Caco-2 (cell line): ENCODE measurements at regions not wholly inside any gene's neighbourhood (a gene's known extent, or its start where the extent isn't known, plus 50 kb on each side); places are given as distances from the start of the nearest gene placed in this dataset.

Source experiments
- BruUV-seq: library from RNA; stranded (reverse); fragments of 400-500 nt; replicated peaks from 2 replicates; lab custom pipeline; 2021; lab: Mats Ljungman, UMichigan
- CTCF ChIA-PET: fragments of 300-600 bp; sonication (Branson Sonifier 250); formaldehyde crosslinking; loops from one replicate; lab custom pipeline; 2022; ENCODE audit warnings: antibody characterized with exemption; lab: Charles Lee
- POLR2A ChIA-PET: fragments of 300-600 bp; sonication (Branson Sonifier 250); formaldehyde crosslinking; loops from one replicate; lab custom pipeline; 2022; ENCODE audit warnings: antibody characterized with exemption; lab: Charles Lee
- DNase-seq, 2 experiments: peaks; one replicate each; pipeline versions ENCODE4 v3.0.0 to v3.0.0-alpha.2; 2020 to 2022
- H3K27me3 ChIP-seq: replicated peaks from 2 replicates; pipeline ENCODE4 v1.6.0; 2011; ENCODE audit warnings: low read length; ENCODE audit not compliant: control insufficient read depth, insufficient read depth
- H3K36me3 ChIP-seq: 2 replicates; pipeline ENCODE4 v1.5.1; 2011; ENCODE audit warnings: low read length; ENCODE audit not compliant: control insufficient read depth, insufficient read depth
- H3K4me1 ChIP-seq: fragments of 250-450 bp; sonication (Bioruptor Pico); 2 replicates; pipeline ENCODE4 v1.5.1; 2020; ENCODE audit warnings: mild to moderate bottlenecking
- H3K4me3 ChIP-seq: 2 replicates; pipeline ENCODE4 v1.5.1; 2011; ENCODE audit warnings: low read depth, mild to moderate bottlenecking, control low read depth, low read length
- H3K9me3 ChIP-seq: fragments of 250-450 bp; sonication (Bioruptor Pico); 2 replicates; pipeline ENCODE4 v1.5.1; 2020; ENCODE audit warnings: mild to moderate bottlenecking, moderate library complexity
- H3K27ac Mint-ChIP-seq: one replicate; pipeline ENCODE4 v1.8.0; 2022; ENCODE audit warnings: mixed read lengths; ENCODE audit not compliant: unreplicated experiment
- H3K27me3 Mint-ChIP-seq: one replicate; pipeline ENCODE4 v1.8.0; 2022; ENCODE audit warnings: mixed read lengths; ENCODE audit not compliant: insufficient read depth, unreplicated experiment
- H3K36me3 Mint-ChIP-seq: one replicate; pipeline ENCODE4 v1.8.0; 2022; ENCODE audit warnings: mild to moderate bottlenecking, mixed read lengths; ENCODE audit not compliant: insufficient read depth, unreplicated experiment
- H3K4me1 Mint-ChIP-seq: one replicate; pipeline ENCODE4 v1.8.0; 2022; ENCODE audit warnings: low read depth, mixed read lengths; ENCODE audit not compliant: unreplicated experiment
- H3K4me3 Mint-ChIP-seq: one replicate; pipeline ENCODE4 v1.8.0; 2022; ENCODE audit warnings: mild to moderate bottlenecking, moderate library complexity, mixed read lengths; ENCODE audit not compliant: unreplicated experiment
- H3K9me3 Mint-ChIP-seq: one replicate; pipeline ENCODE4 v1.8.0; 2022; ENCODE audit warnings: mixed read lengths; ENCODE audit not compliant: unreplicated experiment
- intact Hi-C: fragments of 100-400 bp; cut with micrococcal nuclease; formaldehyde crosslinking; loops from one replicate; pipeline ENCODE4 v1.10.0; 2022; ENCODE audit not compliant: unreplicated experiment
- TF ChIP-seq, protein P1 (sequence below), 2 experiments: fragments of 200-600 bp in 1 of 2; IDR thresholded peaks; 1 replicate in 1 of 2; 2 replicates in 1 of 2; pipeline versions ENCODE4 v1.5.1 to v1.8.0; 2011 to 2022; ENCODE audit warnings: antibody characterized with exemption in 1 of 2, control low read depth in 1 of 2, inconsistent platforms in 1 of 2, low read depth in 1 of 2, low read length in 1 of 2, mild to moderate bottlenecking in 1 of 2, moderate library complexity in 1 of 2; ENCODE audit not compliant: insufficient read depth in 1 of 2, severe bottlenecking in 1 of 2, unreplicated experiment in 1 of 2

DNA sequence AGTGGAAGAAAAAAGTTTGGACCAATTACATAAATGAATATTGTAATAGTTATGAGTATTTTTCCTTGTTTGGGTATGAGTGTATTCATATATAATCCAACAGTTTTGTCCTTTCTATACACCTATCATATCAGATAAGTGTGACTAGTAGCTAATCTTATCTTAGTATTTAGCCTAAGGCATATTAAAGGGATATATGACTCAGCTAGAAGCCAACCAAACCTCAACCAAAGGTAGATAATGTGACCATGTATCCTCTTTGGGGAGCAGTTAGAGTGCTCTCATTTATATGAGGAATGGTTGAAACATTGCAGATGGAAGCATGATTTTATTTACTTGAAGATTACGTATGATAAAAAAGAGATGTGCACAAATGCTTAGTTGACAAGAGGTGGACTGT, 370.0 kb upstream of the CTNND2 start:
- POLR2A ChIA-PET, result no interaction called here
- DNase-seq, result no peak
- BruUV-seq, result no TSS peak
- CTCF ChIA-PET, result no interaction called here
- Mint-ChIP-seq H3K4me1 (no peaks in the 10 kb centered on the region), H3K36me3 (no peaks in the 10 kb centered on the region), H3K9me3 (no peaks in the 10 kb centered on the region), H3K27me3 (peaks cover 7% of the 10 kb centered on the region), H3K27ac (no peak overlapping the region), H3K4me3 (no peak overlapping the region)
- Histone ChIP-seq H3K9me3 (no peaks in the 10 kb centered on the region), H3K4me3 (no peak overlapping the region), H3K27me3 (no peaks in the 10 kb centered on the region), H3K4me1 (no peaks in the 10 kb centered on the region), H3K36me3 (no peaks in the 10 kb centered on the region)
- TF ChIP-seq, protein P1, sequence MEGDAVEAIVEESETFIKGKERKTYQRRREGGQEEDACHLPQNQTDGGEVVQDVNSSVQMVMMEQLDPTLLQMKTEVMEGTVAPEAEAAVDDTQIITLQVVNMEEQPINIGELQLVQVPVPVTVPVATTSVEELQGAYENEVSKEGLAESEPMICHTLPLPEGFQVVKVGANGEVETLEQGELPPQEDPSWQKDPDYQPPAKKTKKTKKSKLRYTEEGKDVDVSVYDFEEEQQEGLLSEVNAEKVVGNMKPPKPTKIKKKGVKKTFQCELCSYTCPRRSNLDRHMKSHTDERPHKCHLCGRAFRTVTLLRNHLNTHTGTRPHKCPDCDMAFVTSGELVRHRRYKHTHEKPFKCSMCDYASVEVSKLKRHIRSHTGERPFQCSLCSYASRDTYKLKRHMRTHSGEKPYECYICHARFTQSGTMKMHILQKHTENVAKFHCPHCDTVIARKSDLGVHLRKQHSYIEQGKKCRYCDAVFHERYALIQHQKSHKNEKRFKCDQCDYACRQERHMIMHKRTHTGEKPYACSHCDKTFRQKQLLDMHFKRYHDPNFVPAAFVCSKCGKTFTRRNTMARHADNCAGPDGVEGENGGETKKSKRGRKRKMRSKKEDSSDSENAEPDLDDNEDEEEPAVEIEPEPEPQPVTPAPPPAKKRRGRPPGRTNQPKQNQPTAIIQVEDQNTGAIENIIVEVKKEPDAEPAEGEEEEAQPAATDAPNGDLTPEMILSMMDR (IDR thresholded peaks at IDR 0.05; ENCODE audit: insufficient read depth in 1 of 2, low read depth in 1 of 2, low read length in 1 of 2, severe bottlenecking in 1 of 2, unreplicated experiment in 1 of 2), result no peak
- intact Hi-C loops, result no loop called here

DNA sequence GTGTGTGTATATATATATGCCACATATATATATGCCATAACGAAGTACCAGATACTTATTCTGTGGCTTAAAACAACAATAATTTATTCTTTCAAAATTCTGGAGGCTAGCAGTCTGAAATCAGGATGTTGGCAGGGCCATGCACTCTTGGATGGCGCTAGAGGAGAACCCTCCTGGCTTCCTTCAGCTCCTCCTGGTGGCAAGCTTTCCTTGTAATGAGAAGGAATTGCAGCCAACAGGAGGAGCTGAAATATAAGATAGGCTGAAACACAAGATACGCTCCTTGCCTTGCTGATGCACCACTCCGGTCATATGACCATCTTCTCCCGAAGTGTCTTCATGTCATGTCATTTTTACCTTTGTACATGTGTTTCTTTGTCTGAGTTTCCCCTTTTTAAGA, 368.1 kb upstream of the CTNND2 start:
- POLR2A ChIA-PET, result no interaction called here
- CTCF ChIA-PET, result interaction anchor here (0.6 kb wide), 1 partner anchor 1685 kb away, joined by 3 read pairs; no protein-coding TSS in a partner anchor

DNA sequence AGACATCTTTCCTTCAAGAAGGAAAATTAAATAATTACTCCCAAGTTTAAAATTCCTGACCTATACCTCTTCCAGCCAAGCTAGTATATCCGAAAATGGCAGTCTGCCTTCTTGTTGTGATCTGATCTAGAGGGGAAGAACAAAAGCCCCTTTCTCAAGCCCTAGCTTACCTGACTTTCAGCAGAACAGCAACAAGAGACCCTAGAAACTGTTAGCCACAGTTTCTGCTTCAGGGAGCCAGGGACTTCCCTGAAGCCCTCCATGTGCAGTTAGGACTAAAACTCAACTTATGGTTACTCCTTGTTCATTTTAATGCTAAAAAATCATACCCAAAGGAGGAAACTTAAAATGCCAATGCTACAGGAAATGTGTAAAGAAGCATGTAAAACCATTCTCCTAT, 366.7 kb upstream of the CTNND2 start:
- TF ChIP-seq, protein P1 (IDR thresholded peaks at IDR 0.05; ENCODE audit: insufficient read depth in 1 of 2, low read depth in 1 of 2, low read length in 1 of 2, severe bottlenecking in 1 of 2, unreplicated experiment in 1 of 2), result no peak
- H3K4me1 ChIP-seq, result no peaks in the 10 kb centered on the region
- H3K4me1 Mint-ChIP-seq, result no peaks in the 10 kb centered on the region
- no peak overlapping the region for H3K27ac Mint-ChIP-seq
- no peaks in the 10 kb centered on the region for H3K27me3 ChIP-seq
- no TSS peak for BruUV-seq
- intact Hi-C loops, result no loop called here
- no peaks in the 10 kb centered on the region for H3K9me3 ChIP-seq
- no peaks in the 10 kb centered on the region for H3K36me3 ChIP-seq
- no peaks in the 10 kb centered on the region for H3K36me3 Mint-ChIP-seq
- DNase-seq, result no peak
- no peaks in the 10 kb centered on the region for H3K9me3 Mint-ChIP-seq
- CTCF ChIA-PET, result no interaction called here
- H3K4me3 ChIP-seq, result no peak overlapping the region
- peaks cover 8% of the 10 kb centered on the region for H3K27me3 Mint-ChIP-seq
- no peak overlapping the region for H3K4me3 Mint-ChIP-seq
- POLR2A ChIA-PET, result no interaction called here

More for the DNA sequence above, 368.1 kb upstream of the CTNND2 start:
- Histone ChIP-seq H3K4me3 (no peak overlapping the region), H3K4me1 (no peaks in the 10 kb centered on the region), H3K36me3 (no peaks in the 10 kb centered on the region), H3K27me3 (no peaks in the 10 kb centered on the region), H3K9me3 (no peaks in the 10 kb centered on the region)
- Mint-ChIP-seq H3K9me3 (no peaks in the 10 kb centered on the region), H3K4me3 (no peak overlapping the region), H3K36me3 (no peaks in the 10 kb centered on the region), H3K27ac (no peak overlapping the region), H3K4me1 (no peaks in the 10 kb centered on the region), H3K27me3 (peaks cover 12% of the 10 kb centered on the region)
- peak; percentile 36 to 41 for DNase-seq
- no TSS peak for BruUV-seq
- intact Hi-C loops, result loop anchor here (1.0 kb wide), 1 partner anchor 194 kb away; no protein-coding TSS in a partner anchor
- TF ChIP-seq, protein P1 (IDR thresholded peaks at IDR 0.05; ENCODE audit: insufficient read depth in 1 of 2, low read depth in 1 of 2, low read length in 1 of 2, severe bottlenecking in 1 of 2, unreplicated experiment in 1 of 2), result peak in 1 of 2 experiments; percentile 41
